GM10248 (cell line): ENCODE measurements at regions not wholly inside any gene's neighbourhood (a gene's known extent, or its start where the extent isn't known, plus 50 kb on each side); places are given as distances from the start of the nearest gene placed in this dataset.

Source experiments
- CTCF ChIA-PET: fragments of 300-600 bp; sonication (Branson Sonifier 250); formaldehyde crosslinking; extraction: SDS; loops from one replicate; lab custom pipeline; 2021; ENCODE audit warnings: antibody characterized with exemption; lab: Yijun Ruan, JAX
- POLR2A ChIA-PET: fragments of 350-650 bp; sonication (Branson Sonifier 250); formaldehyde crosslinking; extraction: SDS; loops from one replicate; lab custom pipeline; 2020; ENCODE audit warnings: antibody characterized with exemption; lab: Yijun Ruan, JAX
- DNase-seq: peaks from one replicate; pipeline ENCODE4 v3.0.0; 2012; ENCODE audit errors: extremely low spot score
- CTCF ChIP-seq: IDR thresholded peaks from 2 replicates; pipeline ENCODE4 v1.5.1; 2012; ENCODE audit warnings: mild to moderate bottlenecking, low read depth; ENCODE audit errors: extremely low read depth, missing control alignments, control extremely low read depth

GRCh38 chr18:39596891-39597290 lies 2031.3 kb upstream of the CELF4 start:
- TF ChIP-seq CTCF, result no peak
- ChIA-PET POLR2A (no interaction called here), CTCF (no interaction called here)
- DNase-seq, result no peak

- CTCF ChIA-PET, result interaction anchor here (0.8 kb wide), 1 partner anchor 23 kb away, joined by 3 read pairs; no protein-coding TSS in a partner anchor
- POLR2A ChIA-PET, result no interaction called here
- DNase-seq, result no peak
- TF ChIP-seq CTCF, result no peak
Measured at GRCh38 chr18:39596221-39596620, 2030.6 kb upstream of the CELF4 start.

- POLR2A ChIA-PET, result no interaction called here
- DNase-seq, result no peak
- CTCF ChIA-PET, result no interaction called here
- no peak for TF ChIP-seq CTCF
Measured at GRCh38 chr18:39594206-39594605, 2028.6 kb upstream of the CELF4 start.

GRCh38 chr18:39591649-39592048 lies 2026.1 kb upstream of the CELF4 start:
- ChIA-PET POLR2A (no interaction called here), CTCF (no interaction called here)
- no peak for DNase-seq
- no peak for TF ChIP-seq CTCF

GRCh38 chr18:39589496-39589895 lies 2023.9 kb upstream of the CELF4 start:
- CTCF ChIA-PET, result interaction anchor here (1.3 kb wide), 1 partner anchor 143 kb away, joined by 3 read pairs; no protein-coding TSS in a partner anchor
- POLR2A ChIA-PET, result no interaction called here

GRCh38 chr18:39587586-39587985 lies 2022.0 kb upstream of the CELF4 start:
- ChIA-PET POLR2A (no interaction called here), CTCF (no interaction called here)
- TF ChIP-seq CTCF, result no peak
- no peak for DNase-seq

More at GRCh38 chr18:39589496-39589895, 2023.9 kb upstream of the CELF4 start:
- TF ChIP-seq CTCF, result no peak
- DNase-seq, result no peak

- TF ChIP-seq CTCF, result no peak
- ChIA-PET POLR2A (no interaction called here), CTCF (no interaction called here)
- no peak for DNase-seq
Measured at GRCh38 chr18:39586741-39587140, 2021.1 kb upstream of the CELF4 start.
